ENCODE measurements at regions not wholly inside any gene's neighbourhood (a gene's known extent, or its start where the extent isn't known, plus 50 kb on each side); places are given as distances from the start of the nearest gene placed in this dataset.

DNA sequence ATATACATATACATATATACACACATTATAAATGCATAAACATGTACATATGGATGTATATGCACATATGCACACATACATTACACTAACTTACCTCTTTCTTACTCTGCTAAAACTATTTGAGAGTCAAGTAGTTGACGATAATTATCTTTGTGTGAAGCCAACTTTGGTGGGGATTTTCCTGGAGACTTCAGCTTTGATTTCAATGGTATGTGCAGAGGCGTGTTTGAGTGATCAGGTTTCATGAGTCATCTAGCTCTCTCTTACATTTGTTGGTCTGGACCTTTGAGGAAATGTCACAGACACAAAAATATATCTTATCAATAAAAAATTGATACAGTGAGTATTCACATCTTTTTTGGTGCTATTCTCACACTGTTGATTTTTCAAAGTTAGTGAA lies 769.1 kb upstream of the LUZP2 start:
- TF ChIP-seq, protein P1, sequence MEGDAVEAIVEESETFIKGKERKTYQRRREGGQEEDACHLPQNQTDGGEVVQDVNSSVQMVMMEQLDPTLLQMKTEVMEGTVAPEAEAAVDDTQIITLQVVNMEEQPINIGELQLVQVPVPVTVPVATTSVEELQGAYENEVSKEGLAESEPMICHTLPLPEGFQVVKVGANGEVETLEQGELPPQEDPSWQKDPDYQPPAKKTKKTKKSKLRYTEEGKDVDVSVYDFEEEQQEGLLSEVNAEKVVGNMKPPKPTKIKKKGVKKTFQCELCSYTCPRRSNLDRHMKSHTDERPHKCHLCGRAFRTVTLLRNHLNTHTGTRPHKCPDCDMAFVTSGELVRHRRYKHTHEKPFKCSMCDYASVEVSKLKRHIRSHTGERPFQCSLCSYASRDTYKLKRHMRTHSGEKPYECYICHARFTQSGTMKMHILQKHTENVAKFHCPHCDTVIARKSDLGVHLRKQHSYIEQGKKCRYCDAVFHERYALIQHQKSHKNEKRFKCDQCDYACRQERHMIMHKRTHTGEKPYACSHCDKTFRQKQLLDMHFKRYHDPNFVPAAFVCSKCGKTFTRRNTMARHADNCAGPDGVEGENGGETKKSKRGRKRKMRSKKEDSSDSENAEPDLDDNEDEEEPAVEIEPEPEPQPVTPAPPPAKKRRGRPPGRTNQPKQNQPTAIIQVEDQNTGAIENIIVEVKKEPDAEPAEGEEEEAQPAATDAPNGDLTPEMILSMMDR (IDR thresholded peaks at IDR 0.05; ENCODE audit: low read depth, low read length), result no peak
- DNase-seq (ENCODE audit: extremely low read depth, low read depth), result no peak

DNA sequence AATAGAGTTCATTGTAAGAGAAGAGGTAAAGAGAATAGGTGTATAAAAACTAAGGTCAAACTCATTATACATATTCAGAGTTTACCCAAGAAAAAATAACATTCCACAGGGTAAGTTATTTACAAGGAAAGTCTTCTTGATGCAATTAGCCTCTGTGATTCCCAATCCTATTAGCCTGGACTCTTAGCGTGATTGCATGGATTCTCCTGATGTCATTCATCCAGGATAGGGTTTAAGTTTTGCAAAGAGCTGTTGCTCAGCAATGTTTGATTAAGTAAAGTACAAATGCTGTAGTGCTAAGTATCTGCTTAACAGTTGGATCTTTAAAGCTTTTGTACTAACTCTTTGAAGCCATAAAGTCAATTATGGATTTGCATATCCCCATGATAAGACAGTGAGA lies 767.8 kb upstream of the LUZP2 start:
- DNase-seq (ENCODE audit: extremely low read depth, low read depth), result no peak
- TF ChIP-seq, protein P1 (IDR thresholded peaks at IDR 0.05; ENCODE audit: low read depth, low read length), result no peak

DNA sequence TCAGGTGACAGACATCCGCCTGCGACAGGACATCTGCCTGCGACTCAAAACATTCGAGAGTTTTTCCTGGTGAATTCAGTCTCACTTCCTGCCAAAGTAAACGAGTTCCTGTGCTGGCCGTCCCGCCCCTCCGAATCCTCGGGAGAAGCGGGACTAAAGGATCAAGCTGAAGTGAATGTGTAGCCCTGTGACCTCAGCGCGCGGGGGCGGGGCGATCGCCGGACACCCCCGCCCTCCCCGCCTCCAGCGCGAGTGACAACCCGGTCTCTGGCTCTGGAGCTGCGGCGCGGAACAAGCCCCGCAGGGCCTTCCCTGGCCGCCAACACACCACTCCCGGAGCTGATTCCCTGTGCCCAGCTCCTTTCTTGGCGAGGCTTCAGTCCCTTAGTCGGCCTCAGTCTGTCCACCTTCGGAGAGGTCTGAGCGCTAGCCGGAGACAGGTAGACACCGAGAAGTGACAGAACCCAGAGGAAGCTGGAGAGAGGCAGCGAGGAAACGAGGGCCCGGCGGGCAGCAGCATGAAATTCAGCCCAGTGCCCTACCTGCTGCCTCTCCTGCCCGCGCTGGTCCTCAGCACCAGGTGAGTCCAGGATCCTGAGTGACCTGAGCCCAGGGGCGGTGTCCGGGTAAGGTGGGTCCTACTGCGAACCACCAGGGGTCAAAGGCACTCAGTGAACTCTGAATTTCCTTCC lies 766.4 kb upstream of the LUZP2 start:
- TF ChIP-seq, protein P1 (IDR thresholded peaks at IDR 0.05; ENCODE audit: low read depth, low read length), result no peak
- no peak for DNase-seq (ENCODE audit: extremely low read depth, low read depth)

DNA sequence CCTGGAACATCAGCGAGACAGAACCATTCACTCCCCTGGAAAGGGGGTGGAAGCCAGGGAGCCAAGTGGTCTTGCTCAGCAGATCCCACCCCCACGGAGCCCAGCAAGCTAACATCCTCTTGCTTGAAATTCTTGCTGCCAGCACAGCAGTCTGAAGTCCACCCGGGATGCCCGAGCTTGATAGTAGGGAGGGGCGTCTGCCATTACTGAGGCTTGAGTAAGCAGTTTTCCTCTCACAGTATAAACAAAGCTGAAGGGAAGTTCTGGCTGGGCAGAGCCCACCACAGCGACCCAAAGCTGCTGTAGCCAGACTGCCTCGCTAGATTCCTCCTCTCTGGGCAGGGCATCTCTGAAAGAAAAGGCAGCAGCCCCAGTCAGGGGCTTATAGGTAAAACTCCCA lies 764.8 kb upstream of the LUZP2 start:
- DNase-seq (ENCODE audit: extremely low read depth, low read depth), result no peak
- TF ChIP-seq, protein P1 (IDR thresholded peaks at IDR 0.05; ENCODE audit: low read depth, low read length), result no peak

DNA sequence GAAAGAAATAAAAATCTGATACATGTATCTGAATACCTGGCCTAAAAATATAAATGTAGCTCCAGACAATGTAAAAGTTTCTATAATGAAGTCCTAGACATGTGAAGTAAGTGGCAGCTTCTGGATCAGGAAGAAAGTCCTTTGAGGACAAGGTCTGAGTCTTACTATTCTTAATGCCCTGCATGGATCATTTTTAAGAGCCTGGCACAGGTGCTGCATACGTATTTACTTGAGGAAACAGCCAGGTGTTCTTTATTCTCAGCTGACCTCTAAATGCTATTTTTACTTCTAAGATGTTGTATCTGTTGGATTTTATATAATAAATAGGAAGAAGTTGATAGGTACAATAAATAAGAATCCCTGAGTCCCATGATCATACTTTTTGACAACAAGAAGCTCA lies 750.0 kb upstream of the LUZP2 start:
- TF ChIP-seq, protein P1 (IDR thresholded peaks at IDR 0.05; ENCODE audit: low read depth, low read length), result no peak
- no peak for DNase-seq (ENCODE audit: extremely low read depth, low read depth)

DNA sequence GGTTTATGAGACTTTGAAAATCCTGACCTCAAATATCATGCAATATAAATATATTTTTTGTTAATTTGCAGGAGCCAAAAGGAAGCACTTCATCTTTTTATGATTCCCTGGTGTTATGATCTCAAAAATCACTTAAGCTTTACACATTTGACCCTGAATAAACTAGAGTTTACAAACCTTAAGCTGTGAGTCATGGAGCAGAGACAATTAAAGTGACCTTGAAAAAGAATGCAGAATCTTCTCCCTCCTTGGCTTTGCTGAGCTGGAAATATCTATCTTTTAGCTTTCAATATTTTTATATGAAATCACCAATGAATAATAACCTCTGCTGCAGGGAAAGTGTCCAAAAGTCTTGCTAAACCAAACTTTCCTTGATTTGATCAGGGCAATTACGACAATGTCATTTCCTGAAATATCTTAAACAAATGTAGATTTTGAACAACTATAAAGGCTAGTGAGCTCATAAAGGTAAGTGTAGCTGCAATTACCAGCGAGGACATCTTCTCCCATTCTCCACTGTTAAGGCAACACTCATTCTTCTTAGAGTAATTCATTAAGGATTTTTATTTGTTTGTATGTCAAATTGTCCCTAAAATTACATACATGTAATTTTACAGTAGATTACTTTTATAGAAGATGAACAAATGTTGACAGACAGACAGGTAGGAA lies 747.0 kb upstream of the LUZP2 start:
- TF ChIP-seq, protein P1 (IDR thresholded peaks at IDR 0.05; ENCODE audit: low read depth, low read length), result no peak
- no peak for DNase-seq (ENCODE audit: extremely low read depth, low read depth)

DNA sequence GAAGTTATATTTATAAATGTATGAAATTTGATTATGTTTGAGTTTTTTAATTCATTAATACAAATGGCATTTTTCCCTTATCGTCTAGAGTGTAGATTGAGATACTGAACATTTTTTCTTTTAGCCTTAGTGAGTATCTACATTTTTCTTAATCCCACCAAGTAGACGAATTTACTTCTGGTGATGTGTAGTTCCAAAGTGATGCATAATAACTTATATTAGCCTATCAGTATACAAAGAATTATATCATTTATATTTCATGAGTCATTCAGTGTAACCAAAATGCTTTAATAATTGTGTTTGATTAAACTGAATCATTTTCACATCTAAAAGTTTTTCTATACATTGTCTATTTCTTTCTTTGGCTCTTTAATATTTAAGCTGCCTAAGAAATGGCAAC lies 745.6 kb upstream of the LUZP2 start:
- DNase-seq (ENCODE audit: extremely low read depth, low read depth), result no peak
- TF ChIP-seq, protein P1 (IDR thresholded peaks at IDR 0.05; ENCODE audit: low read depth, low read length), result no peak

Measured in AG09319 (cell line).